Upper lobe of left lung (tissue), 6 donors: ENCODE measurements at regions not wholly inside any gene's neighbourhood (a gene's known extent, or its start where the extent isn't known, plus 50 kb on each side); places are given as distances from the start of the nearest gene placed in this dataset.

Source experiments
- ATAC-seq, 2 donors: fragments of 200-7000 bp; cut with Tn5 transposase; one replicate each; pipeline ENCODE4 v1.9.1; 2022; ENCODE audit warnings: mild to moderate bottlenecking in 2 of 2, moderate library complexity in 2 of 2; ENCODE audit not compliant: low FRiP score in 2 of 2
- DNase-seq, 2 donors: peaks; one replicate each; pipeline ENCODE4 v3.0.0-alpha.2; 2019 to 2020
- H3K27ac ChIP-seq, 4 donors: fragments of 200-600 bp; sonication (generic); one replicate each; pipeline ENCODE4 v1.5.1; 2016 to 2019
- H3K27me3 ChIP-seq, 4 donors: fragments of 200-600 bp; sonication (generic); one replicate each; pipeline ENCODE4 v1.5.1; 2017 to 2019
- H3K36me3 ChIP-seq, 4 donors: fragments of 200-600 bp; sonication (generic); one replicate each; pipeline ENCODE4 v1.5.1; 2016 to 2019
- H3K4me1 ChIP-seq, 4 donors: fragments of 200-600 bp; sonication (generic); one replicate each; pipeline ENCODE4 v1.5.1; 2018 to 2019
- H3K4me3 ChIP-seq, 4 donors: fragments of 200-600 bp; sonication (generic); one replicate each; pipeline ENCODE4 v1.5.1; 2017 to 2019; ENCODE audit warnings: mild to moderate bottlenecking in 2 of 4, moderate library complexity in 1 of 4
- H3K9me3 ChIP-seq, 4 donors: fragments of 200-600 bp; sonication (generic); one replicate each; pipeline ENCODE4 v1.5.1; 2018 to 2019
- EP300 ChIP-seq, 4 donors: sonication (generic); formaldehyde crosslinking; IDR thresholded peaks; one replicate each; pipeline ENCODE4 v1.5.1; 2017; ENCODE audit warnings: antibody characterized with exemption in 4 of 4, control low read depth in 2 of 4
- POLR2A ChIP-seq, 4 donors: fragments of 450-650 bp; IDR thresholded peaks; one replicate each; pipeline ENCODE4 v1.5.1; 2016 to 2017; ENCODE audit warnings: antibody characterized with exemption in 4 of 4, mild to moderate bottlenecking in 2 of 4
- POLR2AphosphoS5 ChIP-seq, 2 donors: sonication (generic); formaldehyde crosslinking; IDR thresholded peaks; one replicate each; pipeline ENCODE4 v1.5.1; 2017; ENCODE audit warnings: antibody characterized with exemption in 2 of 2
- WGBS, 2 donors: methylation state at CpG; one replicate each; pipeline ENCODE4 v1.1.5; 2017 to 2018; 5-methylcytosine and 5-hydroxymethylcytosine counted together
- TF ChIP-seq, protein P1 (sequence below), 6 experiments: fragments of 450-650 bp in 4 of 6; fragments of 200-600 bp in 2 of 6; sonication (generic) in 2 of 6; IDR thresholded peaks; one replicate each; pipeline ENCODE4 v1.5.1; 2016 to 2019; ENCODE audit warnings: antibody characterized with exemption in 6 of 6
- donor health status: DM: no; HTN: no; CAD: no; lungs with moderate emphysema.
- donor health status: DM: no; HTN: yes; CAD: no; lungs with severe emphysema.

DNA sequence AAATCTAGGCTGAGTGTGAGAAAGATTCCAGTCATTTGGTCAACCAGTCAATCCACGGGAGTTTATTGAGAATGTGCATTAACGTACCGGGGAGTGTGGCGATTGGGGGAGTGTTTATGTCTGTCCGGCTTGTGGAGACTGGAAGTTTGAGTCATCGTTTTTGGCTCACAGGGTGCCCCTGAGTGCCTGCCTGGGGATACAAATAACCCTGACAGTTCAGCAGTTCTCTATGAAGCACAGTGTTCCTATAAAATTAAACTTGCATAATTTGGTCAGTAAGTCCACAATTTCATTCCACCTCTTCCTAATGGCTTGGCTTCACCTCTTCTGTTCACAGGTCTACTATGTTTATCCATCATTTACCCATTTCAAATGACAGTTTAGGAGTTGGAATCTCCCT is 72.6 kb upstream of the PLEKHG1 start:
- WGBS, 2 donors = 80 to 88% methylated on average over 6 of the region's 6 CpGs
- peaks cover 0 to 2% (median 0%) of the 10 kb centered on the region in 4 donors for H3K4me1 ChIP-seq
- no peaks in the 10 kb centered on the region for H3K27me3 ChIP-seq
- DNase-seq (no peak), ATAC-seq (no peak)
- H3K9me3 ChIP-seq = no peaks in the 10 kb centered on the region
- H3K27ac ChIP-seq = no peak overlapping the region
- no peak for TF ChIP-seq POLR2AphosphoS5 (IDR thresholded peaks at IDR 0.05)
- TF ChIP-seq EP300 (IDR thresholded peaks at IDR 0.05) = no peak
- no peak for TF ChIP-seq POLR2A (IDR thresholded peaks at IDR 0.05)
- TF ChIP-seq, protein P1, sequence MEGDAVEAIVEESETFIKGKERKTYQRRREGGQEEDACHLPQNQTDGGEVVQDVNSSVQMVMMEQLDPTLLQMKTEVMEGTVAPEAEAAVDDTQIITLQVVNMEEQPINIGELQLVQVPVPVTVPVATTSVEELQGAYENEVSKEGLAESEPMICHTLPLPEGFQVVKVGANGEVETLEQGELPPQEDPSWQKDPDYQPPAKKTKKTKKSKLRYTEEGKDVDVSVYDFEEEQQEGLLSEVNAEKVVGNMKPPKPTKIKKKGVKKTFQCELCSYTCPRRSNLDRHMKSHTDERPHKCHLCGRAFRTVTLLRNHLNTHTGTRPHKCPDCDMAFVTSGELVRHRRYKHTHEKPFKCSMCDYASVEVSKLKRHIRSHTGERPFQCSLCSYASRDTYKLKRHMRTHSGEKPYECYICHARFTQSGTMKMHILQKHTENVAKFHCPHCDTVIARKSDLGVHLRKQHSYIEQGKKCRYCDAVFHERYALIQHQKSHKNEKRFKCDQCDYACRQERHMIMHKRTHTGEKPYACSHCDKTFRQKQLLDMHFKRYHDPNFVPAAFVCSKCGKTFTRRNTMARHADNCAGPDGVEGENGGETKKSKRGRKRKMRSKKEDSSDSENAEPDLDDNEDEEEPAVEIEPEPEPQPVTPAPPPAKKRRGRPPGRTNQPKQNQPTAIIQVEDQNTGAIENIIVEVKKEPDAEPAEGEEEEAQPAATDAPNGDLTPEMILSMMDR (IDR thresholded peaks at IDR 0.05) = no peak
- H3K36me3 ChIP-seq = no peaks in the 10 kb centered on the region
- H3K4me3 ChIP-seq = no peak overlapping the region

GRCh38 chr6:150528648-150529285 is 70.9 kb upstream of the PLEKHG1 start:
- H3K9me3 ChIP-seq = no peaks in the 10 kb centered on the region
- TF ChIP-seq, protein P1 (IDR thresholded peaks at IDR 0.05) = no peak
- TF ChIP-seq POLR2A (IDR thresholded peaks at IDR 0.05) = no peak
- no peak for TF ChIP-seq POLR2AphosphoS5 (IDR thresholded peaks at IDR 0.05)
- TF ChIP-seq EP300 (IDR thresholded peaks at IDR 0.05) = no peak
- peaks cover 0 to 8% (median 0%) of the 10 kb centered on the region in 4 donors for H3K4me1 ChIP-seq
- no peaks in the 10 kb centered on the region for H3K27me3 ChIP-seq
- ATAC-seq = peak in 1 of 2 donors; percentile 92
- DNase-seq = no peak
- 40 to 54% methylated on average over 11 of the region's 11 CpGs for WGBS, 2 donors
- H3K36me3 ChIP-seq = no peaks in the 10 kb centered on the region
- no peak overlapping the region for H3K27ac ChIP-seq
- no peak overlapping the region for H3K4me3 ChIP-seq

- no peak overlapping the region for H3K4me3 ChIP-seq
- H3K27ac ChIP-seq = no peak overlapping the region
- no peak for ATAC-seq
- H3K36me3 ChIP-seq = no peaks in the 10 kb centered on the region
- TF ChIP-seq, protein P1 (IDR thresholded peaks at IDR 0.05) = no peak
- TF ChIP-seq POLR2AphosphoS5 (IDR thresholded peaks at IDR 0.05) (no peak), EP300 (IDR thresholded peaks at IDR 0.05) (no peak), POLR2A (IDR thresholded peaks at IDR 0.05) (no peak)
- H3K9me3 ChIP-seq = no peaks in the 10 kb centered on the region
- 63 to 70% methylated on average over 3 of the region's 3 CpGs for WGBS, 2 donors
- peaks cover 0 to 8% (median 0%) of the 10 kb centered on the region in 4 donors for H3K4me1 ChIP-seq
- H3K27me3 ChIP-seq = no peaks in the 10 kb centered on the region
- no peak for DNase-seq
Observed at GRCh38 chr6:150529646-150530045, 70.0 kb upstream of the PLEKHG1 start.

DNA sequence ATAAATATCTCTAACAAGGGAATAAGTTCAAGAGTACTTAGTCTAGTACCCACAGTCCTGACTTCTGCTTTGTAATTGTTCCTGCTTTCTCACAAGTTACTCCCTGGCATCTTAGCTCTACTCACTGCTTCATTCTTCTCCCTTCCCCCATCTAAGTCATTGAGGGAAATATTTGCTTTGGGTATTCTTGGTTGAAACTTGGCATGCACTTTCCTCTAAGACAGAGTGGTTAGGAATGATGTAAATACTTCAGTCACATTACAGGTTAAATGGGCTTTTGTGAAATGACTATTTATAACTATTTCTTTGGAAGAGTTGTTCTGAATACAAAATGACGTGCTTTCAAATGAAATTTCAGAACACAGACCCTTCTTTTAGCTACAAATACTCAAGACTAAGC is 67.7 kb upstream of the PLEKHG1 start:
- no peaks in the 10 kb centered on the region for H3K36me3 ChIP-seq
- peaks cover 0 to 8% (median 0%) of the 10 kb centered on the region in 4 donors for H3K4me1 ChIP-seq
- H3K27ac ChIP-seq = no peak overlapping the region
- ATAC-seq = peak in 1 of 2 donors; percentile 61
- DNase-seq = no peak
- H3K27me3 ChIP-seq = no peaks in the 10 kb centered on the region
- 68% methylated on average over 1 of the region's 1 CpG for WGBS, 2 donors
- no peaks in the 10 kb centered on the region for H3K9me3 ChIP-seq
- H3K4me3 ChIP-seq = no peak overlapping the region
- TF ChIP-seq POLR2AphosphoS5 (IDR thresholded peaks at IDR 0.05) = no peak
- no peak for TF ChIP-seq POLR2A (IDR thresholded peaks at IDR 0.05)
- TF ChIP-seq, protein P1 (IDR thresholded peaks at IDR 0.05) = no peak
- no peak for TF ChIP-seq EP300 (IDR thresholded peaks at IDR 0.05)

DNA sequence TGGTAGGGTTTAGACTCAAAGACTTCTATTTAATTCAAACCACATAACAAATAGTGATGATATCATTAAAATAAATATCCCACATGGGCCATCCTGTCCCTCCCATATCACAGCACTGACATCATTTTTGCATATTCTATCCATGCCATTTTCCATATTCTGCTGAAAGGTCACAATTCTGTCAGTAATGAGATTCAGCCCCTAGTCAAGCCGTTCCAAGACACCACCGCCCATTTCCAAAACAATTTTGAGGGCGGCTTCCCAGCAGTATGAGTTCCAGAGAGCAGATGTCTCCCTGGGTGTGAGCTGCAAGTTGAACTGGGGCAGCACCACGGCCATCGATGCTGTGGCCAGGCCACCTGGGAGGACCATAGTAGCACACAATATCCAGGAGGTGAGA is 65.1 kb upstream of the PLEKHG1 start:
- Histone ChIP-seq H3K36me3 (no peaks in the 10 kb centered on the region), H3K9me3 (no peaks in the 10 kb centered on the region), H3K4me1 (peaks cover 0 to 8% (median 0%) of the 10 kb centered on the region in 4 donors), H3K4me3 (no peak overlapping the region), H3K27me3 (no peaks in the 10 kb centered on the region), H3K27ac (no peak overlapping the region)
- TF ChIP-seq EP300 (IDR thresholded peaks at IDR 0.05) (no peak), POLR2A (IDR thresholded peaks at IDR 0.05) (no peak), POLR2AphosphoS5 (IDR thresholded peaks at IDR 0.05) (no peak)
- TF ChIP-seq, protein P1 (IDR thresholded peaks at IDR 0.05) = no peak
- 79 to 95% methylated on average over 5 of the region's 5 CpGs for WGBS, 2 donors
- ATAC-seq (peak in 1 of 2 donors; percentile 67), DNase-seq (peak in 1 of 2 donors; percentile 50)
